GM12878 (cell line): ENCODE measurements at regions not wholly inside any gene's neighbourhood (a gene's known extent, or its start where the extent isn't known, plus 50 kb on each side); places are given as distances from the start of the nearest gene placed in this dataset.

Source experiments
- ATAC-seq: fragments of 200-7000 bp; cut with Tn5 transposase; 3 replicates; pipeline ENCODE4 v1.9.1; 2020; ENCODE audit warnings: mild to moderate bottlenecking, moderate library complexity
- BruUV-seq: library from RNA; stranded (reverse); fragments of 400-500 nt; replicated peaks from 2 replicates; lab custom pipeline; 2021; lab: Mats Ljungman, UMichigan
- CTCF ChIA-PET: fragments of 300-600 bp; sonication (Branson Sonifier 250); formaldehyde crosslinking; extraction: SDS; loops from one replicate; lab custom pipeline; 2021; ENCODE audit warnings: inconsistent platforms; lab: Yijun Ruan, JAX
- POLR2A ChIA-PET: fragments of 350-600 bp; formaldehyde crosslinking; extraction: SDS; loops from one replicate; lab custom pipeline; 2021; ENCODE audit warnings: inconsistent platforms; lab: Charles Lee
- RAD21 ChIA-PET: fragments of 300-600 bp; sonication (Branson Sonifier 250); formaldehyde crosslinking; loops from one replicate; lab custom pipeline; 2023; ENCODE audit warnings: antibody characterized with exemption; ENCODE audit not compliant: unreplicated experiment; lab: Charles Lee
- SMC1A ChIA-PET: fragments of 300-600 bp; sonication (Branson Sonifier 250); formaldehyde crosslinking; loops from one replicate; lab custom pipeline; 2023; ENCODE audit not compliant: unreplicated experiment, uncharacterized antibody; lab: Charles Lee
- DNase-seq: peaks from one replicate; pipeline ENCODE4 v3.0.0-alpha.2; 2011; ENCODE audit warnings: low read depth, low spot score
- FAIRE-seq: peaks from 3 replicates; lab custom pipeline; 2011; peaks lifted over from hg19 to GRCh38; lab: Jason Lieb, UNC
- H2AFZ ChIP-seq: 2 replicates; pipeline ENCODE4 v1.6.0; 2011; ENCODE audit warnings: low read depth, low read length, control low read depth; ENCODE audit not compliant: control insufficient read depth
- H3K27ac ChIP-seq: 2 replicates; pipeline ENCODE4 v1.5.1; 2011; ENCODE audit warnings: control low read depth; ENCODE audit not compliant: control insufficient read depth, insufficient read depth
- H3K27me3 ChIP-seq, 2 experiments: replicated peaks in 1 of 2; 2 replicates each; pipeline versions ENCODE4 v1.6.0 to v1.6.1; 2011; ENCODE audit warnings: low read length in 1 of 2; ENCODE audit not compliant: control insufficient read depth in 2 of 2, insufficient read depth in 2 of 2
- H3K36me3 ChIP-seq, 2 experiments: 2 replicates each; pipeline ENCODE4 v1.5.1; 2011; ENCODE audit warnings: low read length in 1 of 2; ENCODE audit not compliant: control insufficient read depth in 2 of 2, insufficient read depth in 2 of 2
- H3K4me1 ChIP-seq: 2 replicates; pipeline ENCODE4 v1.6.1; 2011; ENCODE audit warnings: mild to moderate bottlenecking, low read length, moderate library complexity, mixed read lengths; ENCODE audit not compliant: control insufficient read depth, insufficient read depth
- H3K4me2 ChIP-seq: 2 replicates; pipeline ENCODE4 v1.6.0; 2011; ENCODE audit warnings: control low read depth; ENCODE audit not compliant: control insufficient read depth, insufficient read depth
- H3K4me3 ChIP-seq: fragments of 200-600 bp; sonication (generic); 2 replicates; pipeline ENCODE4 v1.5.1; 2016
- H3K79me2 ChIP-seq: 2 replicates; pipeline ENCODE4 v1.6.0; 2011; ENCODE audit warnings: low read length; ENCODE audit not compliant: control insufficient read depth, insufficient read depth
- H3K9ac ChIP-seq: 2 replicates; pipeline ENCODE4 v1.8.0; 2011; ENCODE audit warnings: low read length, control low read depth, mixed read lengths; ENCODE audit not compliant: control insufficient read depth, insufficient read depth
- H3K9me3 ChIP-seq: replicated peaks from 3 replicates; pipeline ENCODE4 v1.5.1; 2011; ENCODE audit warnings: mild to moderate bottlenecking, low read length; ENCODE audit not compliant: control insufficient read depth, insufficient read depth
- H4K20me1 ChIP-seq: 2 replicates; pipeline ENCODE4 v1.6.0; 2011; ENCODE audit not compliant: control insufficient read depth, insufficient read depth
- EP300 ChIP-seq, 2 experiments: fragments of 150-350 bp in 1 of 2; IDR thresholded peaks; 2 replicates each; pipeline ENCODE4 v1.6.1; 2011 to 2012; ENCODE audit warnings: low read depth in 2 of 2, low read length in 2 of 2, borderline replicate concordance in 1 of 2, improper control_type of control experiment in 1 of 2, inconsistent platforms in 1 of 2; ENCODE audit not compliant: control insufficient read depth in 1 of 2
- FOXM1 ChIP-seq: IDR thresholded peaks from 2 replicates; pipeline ENCODE4 v1.6.1; 2012; ENCODE audit warnings: low read depth, mild to moderate bottlenecking, inconsistent platforms, low read length, moderate library complexity
- IRF4 ChIP-seq: IDR thresholded peaks from 2 replicates; pipeline ENCODE4 v1.6.1; 2011; ENCODE audit warnings: low read depth, low read length
- NFXL1 ChIP-seq: fragments of 450-650 bp; IDR thresholded peaks from 2 replicates; pipeline ENCODE4 v1.6.1; 2017; ENCODE audit warnings: antibody characterized with exemption, mild to moderate bottlenecking, borderline replicate concordance
- NR2F1 ChIP-seq: fragments of 450-650 bp; conservative IDR thresholded peaks from 2 replicates; pipeline ENCODE4 v1.6.1; 2017; ENCODE audit warnings: mild to moderate bottlenecking
- RCOR1 ChIP-seq: conservative IDR thresholded peaks from 2 replicates; pipeline ENCODE4 v1.6.1; 2012; ENCODE audit warnings: low read depth, low read length, improper control_type of control experiment
- RFX5 ChIP-seq: IDR thresholded peaks from 2 replicates; pipeline ENCODE4 v1.6.1; 2011; ENCODE audit warnings: low read depth, low read length, improper control_type of control experiment
- SPI1 ChIP-seq: IDR thresholded peaks from 2 replicates; pipeline ENCODE4 v1.6.1; 2011; ENCODE audit warnings: low read depth, mild to moderate bottlenecking, low read length, moderate library complexity, borderline replicate concordance; ENCODE audit not compliant: insufficient read depth
- STAT3 ChIP-seq: IDR thresholded peaks from 2 replicates; pipeline ENCODE4 v1.6.1; 2011; ENCODE audit warnings: low read depth, low read length, improper control_type of control experiment
- WGBS: methylation state at CpG from one replicate; pipeline ENCODE4 v1.1.6; 2016; ENCODE audit warnings: low lambda C conversion rate; ENCODE audit not compliant: insufficient replicate concordance, insufficient coverage; ENCODE audit errors: missing lambda C conversion rate; 5-methylcytosine and 5-hydroxymethylcytosine counted together
- in situ Hi-C: fragments of 300-500 bp; cut with MboI; formaldehyde crosslinking; loops from 9 replicates; pipeline ENCODE4 v1.14.3; 2018; ENCODE audit warnings: mixed read lengths
- intact Hi-C: fragments of 100-400 bp; cut with micrococcal nuclease; formaldehyde crosslinking; loops from one replicate; pipeline ENCODE4 v1.14.2; 2022; ENCODE audit not compliant: unreplicated experiment
- TF ChIP-seq, protein P1 (sequence below): IDR thresholded peaks from 2 replicates; pipeline ENCODE4 v1.6.1; 2012; ENCODE audit warnings: low read depth, low read length, improper control_type of control experiment
- TF ChIP-seq, protein P2 (sequence below): IDR thresholded peaks from 2 replicates; pipeline ENCODE4 v1.6.1; 2011; ENCODE audit warnings: borderline replicate concordance, low read depth, mild to moderate bottlenecking, moderate library complexity, low read length; ENCODE audit not compliant: insufficient read depth, poor library complexity, severe bottlenecking
- TF ChIP-seq, protein P3 (sequence below): fragments of 150-350 bp; IDR thresholded peaks from 2 replicates; pipeline ENCODE4 v1.6.1; 2014; ENCODE audit warnings: mild to moderate bottlenecking, low read depth, low read length
- TF ChIP-seq, protein P4 (sequence below): fragments of 450-650 bp; IDR thresholded peaks from 2 replicates; pipeline ENCODE4 v1.6.1; 2016; ENCODE audit warnings: mild to moderate bottlenecking
- TF ChIP-seq, protein P5 (sequence below): fragments of 450-650 bp; conservative IDR thresholded peaks from 2 replicates; pipeline ENCODE4 v1.6.1; 2017; ENCODE audit warnings: mild to moderate bottlenecking, moderate library complexity

DNA sequence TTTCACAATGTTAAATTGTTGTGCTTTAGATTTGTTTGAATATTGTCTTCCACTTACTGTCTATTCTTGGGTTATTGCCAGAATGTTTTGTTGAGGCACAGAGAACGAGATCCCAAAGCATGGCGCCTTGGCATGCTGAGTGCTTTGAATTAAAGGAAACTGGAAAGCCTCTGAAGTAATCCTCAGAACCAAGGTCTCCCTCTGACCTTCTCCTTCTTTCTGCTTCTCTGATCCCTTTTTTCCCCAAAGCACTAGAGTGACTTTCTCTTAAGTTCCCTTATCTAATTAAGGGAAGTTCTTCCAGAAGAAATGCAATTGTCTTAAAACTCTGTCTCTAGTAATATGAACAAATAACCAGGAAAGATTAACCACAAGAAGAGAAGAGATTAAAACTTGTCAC, 214.7 kb downstream of the SPP2 start (continued):
- TF ChIP-seq, protein P1, sequence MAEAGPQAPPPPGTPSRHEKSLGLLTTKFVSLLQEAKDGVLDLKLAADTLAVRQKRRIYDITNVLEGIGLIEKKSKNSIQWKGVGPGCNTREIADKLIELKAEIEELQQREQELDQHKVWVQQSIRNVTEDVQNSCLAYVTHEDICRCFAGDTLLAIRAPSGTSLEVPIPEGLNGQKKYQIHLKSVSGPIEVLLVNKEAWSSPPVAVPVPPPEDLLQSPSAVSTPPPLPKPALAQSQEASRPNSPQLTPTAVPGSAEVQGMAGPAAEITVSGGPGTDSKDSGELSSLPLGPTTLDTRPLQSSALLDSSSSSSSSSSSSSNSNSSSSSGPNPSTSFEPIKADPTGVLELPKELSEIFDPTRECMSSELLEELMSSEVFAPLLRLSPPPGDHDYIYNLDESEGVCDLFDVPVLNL: no peak
- no peak for TF ChIP-seq NR2F1

DNA sequence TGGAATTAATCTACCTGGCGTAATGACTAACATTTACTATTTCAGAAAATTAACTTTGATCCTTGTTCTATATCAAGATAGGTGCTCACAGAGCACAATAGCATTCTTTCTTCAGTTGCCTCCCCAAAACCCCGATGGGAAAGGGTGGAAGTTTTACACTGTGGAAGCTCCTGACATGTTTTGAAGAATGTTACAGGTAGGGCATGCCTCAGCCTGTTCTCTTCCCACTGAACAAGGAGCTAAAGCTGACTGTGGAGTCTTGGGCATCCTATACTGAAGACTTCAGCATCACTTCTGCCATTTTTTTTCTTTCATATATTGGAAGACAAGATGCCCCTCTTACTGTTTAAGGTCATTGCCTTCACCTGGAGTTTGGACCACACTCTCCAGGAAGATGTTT, 211.2 kb downstream of the SPP2 start:
- BruUV-seq: no TSS peak
- no peak for FAIRE-seq
- Histone ChIP-seq H3K9ac (no peak overlapping the region), H3K4me3 (no peak overlapping the region), H4K20me1 (no peaks in the 10 kb centered on the region), H3K9me3 (no peaks in the 10 kb centered on the region), H3K27me3 (no peaks in the 10 kb centered on the region; a peak in 1 of 4 replicates), H2AFZ (no peak overlapping the region), H3K36me3 (no peaks in the 10 kb centered on the region), H3K4me2 (no peak overlapping the region), H3K27ac (no peak overlapping the region), H3K79me2 (no peaks in the 10 kb centered on the region), H3K4me1 (no peaks in the 10 kb centered on the region)
- ChIA-PET CTCF (no interaction called here), RAD21 (no interaction called here), POLR2A (no interaction called here), SMC1A (no interaction called here)
- intact Hi-C loops: no loop called here
- WGBS: 25% methylated on average over 2 of the region's 2 CpGs
- ATAC-seq: no peak
- no peak for DNase-seq
- in situ Hi-C loops: no loop called here
- TF ChIP-seq RCOR1 (no peak), IRF4 (no peak), EP300 (IDR thresholded peaks at IDR 0.05; ENCODE audit: borderline replicate concordance in 1 of 2, control insufficient read depth in 1 of 2, low read depth in 2 of 2, low read length in 2 of 2) (no peak), FOXM1 (no peak), STAT3 (no peak), NFXL1 (no peak), RFX5 (no peak), SPI1 (no peak)
- TF ChIP-seq, protein P2, sequence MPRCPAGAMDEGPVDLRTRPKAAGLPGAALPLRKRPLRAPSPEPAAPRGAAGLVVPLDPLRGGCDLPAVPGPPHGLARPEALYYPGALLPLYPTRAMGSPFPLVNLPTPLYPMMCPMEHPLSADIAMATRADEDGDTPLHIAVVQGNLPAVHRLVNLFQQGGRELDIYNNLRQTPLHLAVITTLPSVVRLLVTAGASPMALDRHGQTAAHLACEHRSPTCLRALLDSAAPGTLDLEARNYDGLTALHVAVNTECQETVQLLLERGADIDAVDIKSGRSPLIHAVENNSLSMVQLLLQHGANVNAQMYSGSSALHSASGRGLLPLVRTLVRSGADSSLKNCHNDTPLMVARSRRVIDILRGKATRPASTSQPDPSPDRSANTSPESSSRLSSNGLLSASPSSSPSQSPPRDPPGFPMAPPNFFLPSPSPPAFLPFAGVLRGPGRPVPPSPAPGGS: no peak
- TF ChIP-seq, protein P3, sequence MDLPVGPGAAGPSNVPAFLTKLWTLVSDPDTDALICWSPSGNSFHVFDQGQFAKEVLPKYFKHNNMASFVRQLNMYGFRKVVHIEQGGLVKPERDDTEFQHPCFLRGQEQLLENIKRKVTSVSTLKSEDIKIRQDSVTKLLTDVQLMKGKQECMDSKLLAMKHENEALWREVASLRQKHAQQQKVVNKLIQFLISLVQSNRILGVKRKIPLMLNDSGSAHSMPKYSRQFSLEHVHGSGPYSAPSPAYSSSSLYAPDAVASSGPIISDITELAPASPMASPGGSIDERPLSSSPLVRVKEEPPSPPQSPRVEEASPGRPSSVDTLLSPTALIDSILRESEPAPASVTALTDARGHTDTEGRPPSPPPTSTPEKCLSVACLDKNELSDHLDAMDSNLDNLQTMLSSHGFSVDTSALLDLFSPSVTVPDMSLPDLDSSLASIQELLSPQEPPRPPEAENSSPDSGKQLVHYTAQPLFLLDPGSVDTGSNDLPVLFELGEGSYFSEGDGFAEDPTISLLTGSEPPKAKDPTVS: no peak
- TF ChIP-seq, protein P4, sequence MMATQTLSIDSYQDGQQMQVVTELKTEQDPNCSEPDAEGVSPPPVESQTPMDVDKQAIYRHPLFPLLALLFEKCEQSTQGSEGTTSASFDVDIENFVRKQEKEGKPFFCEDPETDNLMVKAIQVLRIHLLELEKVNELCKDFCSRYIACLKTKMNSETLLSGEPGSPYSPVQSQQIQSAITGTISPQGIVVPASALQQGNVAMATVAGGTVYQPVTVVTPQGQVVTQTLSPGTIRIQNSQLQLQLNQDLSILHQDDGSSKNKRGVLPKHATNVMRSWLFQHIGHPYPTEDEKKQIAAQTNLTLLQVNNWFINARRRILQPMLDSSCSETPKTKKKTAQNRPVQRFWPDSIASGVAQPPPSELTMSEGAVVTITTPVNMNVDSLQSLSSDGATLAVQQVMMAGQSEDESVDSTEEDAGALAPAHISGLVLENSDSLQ: no peak
- TF ChIP-seq, protein P5, sequence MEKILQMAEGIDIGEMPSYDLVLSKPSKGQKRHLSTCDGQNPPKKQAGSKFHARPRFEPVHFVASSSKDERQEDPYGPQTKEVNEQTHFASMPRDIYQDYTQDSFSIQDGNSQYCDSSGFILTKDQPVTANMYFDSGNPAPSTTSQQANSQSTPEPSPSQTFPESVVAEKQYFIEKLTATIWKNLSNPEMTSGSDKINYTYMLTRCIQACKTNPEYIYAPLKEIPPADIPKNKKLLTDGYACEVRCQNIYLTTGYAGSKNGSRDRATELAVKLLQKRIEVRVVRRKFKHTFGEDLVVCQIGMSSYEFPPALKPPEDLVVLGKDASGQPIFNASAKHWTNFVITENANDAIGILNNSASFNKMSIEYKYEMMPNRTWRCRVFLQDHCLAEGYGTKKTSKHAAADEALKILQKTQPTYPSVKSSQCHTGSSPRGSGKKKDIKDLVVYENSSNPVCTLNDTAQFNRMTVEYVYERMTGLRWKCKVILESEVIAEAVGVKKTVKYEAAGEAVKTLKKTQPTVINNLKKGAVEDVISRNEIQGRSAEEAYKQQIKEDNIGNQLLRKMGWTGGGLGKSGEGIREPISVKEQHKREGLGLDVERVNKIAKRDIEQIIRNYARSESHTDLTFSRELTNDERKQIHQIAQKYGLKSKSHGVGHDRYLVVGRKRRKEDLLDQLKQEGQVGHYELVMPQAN: no peak
- TF ChIP-seq, protein P1: no peak
